D721Med (cell line): ENCODE measurements at regions not wholly inside any gene's neighbourhood (a gene's known extent, or its start where the extent isn't known, plus 50 kb on each side); places are given as distances from the start of the nearest gene placed in this dataset.

ENCODE experiments used
- DNase-seq: peaks from one replicate; pipeline ENCODE4 v3.0.0; 2011; ENCODE audit warnings: low spot score; ENCODE audit not compliant: insufficient read length
- FAIRE-seq: peaks from 2 replicates; lab custom pipeline; 2011; peaks lifted over from hg19 to GRCh38; lab: Jason Lieb, UNC
- CTCF ChIP-seq: IDR thresholded peaks from 2 replicates; pipeline ENCODE4 v1.5.1; 2012; ENCODE audit warnings: mild to moderate bottlenecking, control low read depth; ENCODE audit not compliant: insufficient read depth; ENCODE audit errors: missing control alignments

GRCh38 chr10:111356571-111356970 lies 279.7 kb downstream of the ADRA2A start:
- TF ChIP-seq CTCF = no peak
- FAIRE-seq (no peak), DNase-seq (no peak)

- no peak for TF ChIP-seq CTCF
- DNase-seq = no peak
- no peak for FAIRE-seq
Observed at GRCh38 chr10:111357859-111358258, 281.0 kb downstream of the ADRA2A start.

GRCh38 chr10:111360260-111360925 lies 283.6 kb downstream of the ADRA2A start:
- FAIRE-seq = no peak
- peak; percentile 49 for TF ChIP-seq CTCF
- DNase-seq = no peak

- no peak for FAIRE-seq
- DNase-seq = no peak
- no peak for TF ChIP-seq CTCF
Observed at GRCh38 chr10:111367531-111367930, 290.7 kb downstream of the ADRA2A start.

GRCh38 chr10:111370101-111370500 lies 293.3 kb downstream of the ADRA2A start:
- TF ChIP-seq CTCF = no peak
- FAIRE-seq (no peak), DNase-seq (no peak)

GRCh38 chr10:111373696-111374095 lies 296.9 kb downstream of the ADRA2A start:
- no peak for TF ChIP-seq CTCF
- FAIRE-seq (no peak), DNase-seq (no peak)

GRCh38 chr10:111379534-111380187 lies 302.8 kb downstream of the ADRA2A start:
- DNase-seq (no peak), FAIRE-seq (no peak)
- no peak for TF ChIP-seq CTCF
